Fibroblast of skin of right biceps (primary cell): ENCODE measurements at regions not wholly inside any gene's neighbourhood (a gene's known extent, or its start where the extent isn't known, plus 50 kb on each side); places are given as distances from the start of the nearest gene placed in this dataset.
A peak's percentile ranks its signal among the peaks of the same experiment; 100 is the strongest.

ENCODE experiments used
- DNase-seq: peaks from one replicate; pipeline ENCODE4 v3.0.0-alpha.2; 2013

DNA sequence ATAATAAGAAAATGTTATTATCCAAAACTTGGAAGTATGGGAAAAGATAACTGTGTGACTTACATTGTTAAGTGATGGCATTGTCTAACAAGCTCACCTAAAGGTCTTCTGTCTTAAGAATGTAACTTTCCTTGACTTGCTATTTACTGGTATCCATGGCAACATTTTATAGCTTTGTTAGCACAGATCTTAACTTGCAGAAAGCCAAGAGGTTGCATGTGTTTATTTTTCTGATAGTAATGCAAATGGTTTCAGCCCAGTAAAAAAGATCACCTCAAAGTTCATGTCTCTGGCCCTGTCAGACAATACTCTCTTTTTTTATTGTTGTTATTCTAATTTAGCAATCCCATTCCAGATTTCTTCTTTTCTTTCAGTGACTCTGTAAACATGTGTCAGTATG, 425.3 kb downstream of the SPRY1 start:
- DNase-seq, result no peak

DNA sequence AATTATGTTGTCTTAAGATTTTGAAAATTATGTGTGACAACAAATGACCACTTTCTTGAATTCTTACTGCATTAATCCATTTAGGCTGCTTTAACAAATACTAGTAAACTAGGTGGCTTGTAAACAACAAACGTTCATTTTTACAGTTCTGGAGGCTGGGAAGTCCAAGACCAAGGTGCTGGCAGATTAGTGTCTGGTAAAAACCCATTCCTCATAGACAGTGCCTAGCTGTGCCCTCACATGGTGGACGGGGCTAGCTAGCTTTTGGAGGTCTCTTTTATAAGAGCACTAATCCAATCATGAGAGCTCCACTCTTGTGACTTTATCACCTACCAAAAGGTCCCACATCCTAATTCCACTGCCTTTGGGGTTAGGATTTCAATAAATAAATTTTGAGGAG, 425.8 kb downstream of the SPRY1 start:
- DNase-seq, result no peak

DNA sequence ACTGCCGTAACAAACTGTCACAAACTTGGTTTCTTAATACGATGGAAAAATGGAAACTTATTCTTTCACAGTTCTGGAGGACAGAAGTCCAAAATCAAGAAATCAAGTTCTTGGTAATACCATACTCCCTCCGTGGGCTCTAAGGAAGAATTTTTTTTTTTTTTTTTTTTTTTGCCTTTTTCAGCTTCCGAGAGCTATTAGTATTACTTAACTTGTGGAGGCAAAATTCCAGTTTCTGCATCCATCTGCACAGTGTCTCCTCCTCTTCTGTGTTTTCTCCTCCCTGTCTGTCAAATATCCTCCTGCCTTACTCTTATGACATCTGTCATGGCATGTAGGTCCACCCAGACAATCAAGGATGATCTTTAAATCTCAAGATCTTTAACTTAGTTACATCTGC, 426.6 kb downstream of the SPRY1 start:
- no peak for DNase-seq

DNA sequence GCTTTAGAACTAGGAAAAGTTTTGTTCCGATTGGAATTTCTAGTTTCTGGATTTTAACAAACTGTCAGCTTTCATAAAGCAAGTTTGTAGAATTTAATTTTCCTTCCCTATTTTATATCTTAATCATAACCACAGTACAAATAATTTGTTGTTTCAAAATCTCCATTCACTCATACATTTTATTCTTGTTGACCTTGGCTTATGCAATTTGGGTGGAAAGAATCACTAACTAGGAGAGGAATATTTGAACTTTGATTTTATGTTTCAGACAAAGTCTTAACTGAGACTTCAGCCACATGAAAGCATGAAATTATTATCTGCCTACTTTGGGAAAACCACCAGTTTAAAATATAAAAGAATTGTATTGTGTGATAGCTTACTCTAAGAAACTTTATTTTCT, 427.9 kb downstream of the SPRY1 start:
- no peak for DNase-seq

DNA sequence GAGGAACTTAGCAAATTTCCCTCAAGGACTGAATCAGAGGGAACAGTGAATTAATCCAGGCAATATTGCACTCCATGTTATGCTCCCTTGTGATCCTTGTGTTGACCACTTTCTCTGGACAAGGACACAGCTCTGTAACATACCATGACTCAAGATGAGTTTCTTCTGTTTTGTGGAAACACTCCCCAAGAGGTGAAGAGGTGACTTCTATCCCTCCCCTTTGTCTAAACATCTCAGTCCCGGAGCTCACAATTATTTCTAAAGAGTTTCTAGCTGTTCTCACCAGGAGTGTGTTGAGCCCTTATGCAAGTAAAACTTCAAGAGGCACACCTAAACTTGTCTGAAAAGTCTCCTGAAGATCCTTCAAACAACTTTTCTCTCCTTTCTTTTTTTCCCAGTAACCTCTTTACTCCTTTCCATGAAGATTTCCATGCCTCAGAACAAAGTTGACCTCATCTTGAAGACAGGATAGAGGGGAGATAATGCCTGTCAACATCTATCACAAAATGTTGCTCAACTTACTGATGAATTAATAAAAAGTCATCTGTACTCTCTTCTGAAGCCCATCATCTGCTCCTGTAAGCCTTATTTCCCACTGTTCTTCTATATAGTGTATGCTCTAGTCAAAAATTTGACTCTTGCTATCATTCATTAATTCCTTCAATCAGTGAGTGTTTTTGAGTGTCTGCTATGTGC, 429.1 kb downstream of the SPRY1 start:
- DNase-seq, result no peak

DNA sequence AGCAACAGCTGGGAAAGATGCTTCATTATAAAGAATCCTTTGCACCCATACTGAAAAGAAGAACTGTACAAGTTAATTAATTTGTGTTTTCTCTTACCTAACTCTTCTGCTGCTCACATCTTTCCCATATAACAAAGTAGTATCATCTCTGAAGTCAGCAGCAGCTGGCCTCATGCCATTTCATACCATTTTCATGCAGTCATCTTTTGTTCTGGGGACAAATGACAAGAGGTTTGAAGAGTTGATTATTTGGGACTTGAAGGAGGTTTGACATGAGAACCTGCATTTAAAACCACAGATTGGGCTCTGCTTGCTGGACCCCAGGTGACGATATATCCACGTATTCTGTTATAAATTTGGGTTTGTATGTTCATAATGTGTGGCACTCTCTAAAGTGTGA, 430.3 kb downstream of the SPRY1 start:
- DNase-seq, result peak; percentile 76

DNA sequence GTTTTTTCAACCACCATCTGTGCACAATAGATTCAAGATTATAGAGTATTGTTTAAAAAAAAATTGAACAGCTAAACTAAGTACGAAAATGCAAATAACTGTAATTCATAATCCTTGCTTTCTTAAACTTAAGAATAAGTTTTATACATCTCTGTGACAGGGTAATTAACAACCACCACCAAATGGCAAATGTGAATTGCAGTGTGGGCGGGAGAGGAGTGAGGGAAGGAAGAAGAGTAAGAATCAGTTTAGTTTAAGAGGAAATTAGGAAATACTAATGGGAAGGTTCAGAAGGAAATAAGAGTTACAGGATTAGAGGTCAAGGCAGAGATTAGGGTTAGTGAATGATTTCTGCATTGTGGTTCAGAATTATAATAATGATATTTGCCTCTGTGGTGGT, 430.9 kb downstream of the SPRY1 start:
- no peak for DNase-seq

DNA sequence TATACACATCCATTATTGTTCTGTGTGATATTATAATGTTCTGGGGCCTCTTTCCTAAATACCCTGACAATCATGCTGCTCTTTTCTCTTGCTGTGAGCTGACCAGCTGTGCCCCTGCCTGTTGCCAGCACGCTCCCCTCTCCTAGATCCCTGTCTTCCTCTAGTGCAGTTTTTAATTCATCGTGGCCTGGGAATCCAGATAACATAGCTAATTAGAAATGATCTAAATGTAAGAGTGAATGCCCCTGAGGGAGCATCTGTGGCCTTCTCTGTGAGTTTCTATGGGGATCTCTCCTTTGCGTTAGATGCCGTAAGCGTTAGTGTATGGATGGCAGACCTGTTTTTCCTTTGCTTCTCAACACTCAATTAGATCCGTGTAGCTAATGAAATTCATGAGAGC, 434.3 kb downstream of the SPRY1 start:
- no peak for DNase-seq

DNA sequence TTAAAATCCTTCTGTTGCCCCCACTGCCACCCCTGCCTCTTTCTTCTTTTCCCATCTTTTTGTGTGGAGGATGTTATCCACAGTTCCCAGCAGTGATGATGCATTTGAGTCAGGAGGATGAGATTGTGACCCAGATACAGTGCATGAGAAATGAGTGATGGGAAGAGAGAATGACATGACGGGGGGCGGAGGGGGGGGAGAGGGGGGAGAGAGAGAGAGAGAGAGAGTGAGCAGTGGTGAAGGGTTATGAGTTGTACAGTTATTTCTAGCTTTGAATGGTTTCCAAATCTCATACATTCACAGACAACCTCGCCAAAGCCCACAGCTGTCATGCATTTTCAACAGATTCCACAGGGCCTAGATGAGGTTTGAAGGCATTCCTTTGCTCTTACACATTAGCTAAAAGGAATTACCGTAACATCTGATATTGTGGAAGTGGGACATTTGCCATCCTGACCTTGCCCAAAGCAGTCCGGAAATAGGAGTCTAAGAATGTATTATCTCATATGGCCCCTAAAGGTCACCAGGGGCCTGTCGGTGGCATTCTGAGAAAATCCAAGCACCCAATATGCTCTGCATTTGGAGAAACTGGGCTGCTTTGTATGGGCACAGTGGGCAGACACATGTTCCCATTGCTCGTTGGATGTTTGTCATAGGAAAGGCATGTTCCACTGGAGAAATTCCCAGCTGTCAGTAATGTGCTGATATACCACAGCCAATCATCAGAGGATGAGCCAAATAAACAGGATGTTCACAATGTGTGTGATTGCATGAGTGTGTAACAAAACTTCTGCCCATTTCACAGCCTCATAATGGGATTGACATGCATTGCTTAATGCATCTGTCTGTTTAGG, 435.8 kb downstream of the SPRY1 start:
- DNase-seq, result peak; percentile 100

DNA sequence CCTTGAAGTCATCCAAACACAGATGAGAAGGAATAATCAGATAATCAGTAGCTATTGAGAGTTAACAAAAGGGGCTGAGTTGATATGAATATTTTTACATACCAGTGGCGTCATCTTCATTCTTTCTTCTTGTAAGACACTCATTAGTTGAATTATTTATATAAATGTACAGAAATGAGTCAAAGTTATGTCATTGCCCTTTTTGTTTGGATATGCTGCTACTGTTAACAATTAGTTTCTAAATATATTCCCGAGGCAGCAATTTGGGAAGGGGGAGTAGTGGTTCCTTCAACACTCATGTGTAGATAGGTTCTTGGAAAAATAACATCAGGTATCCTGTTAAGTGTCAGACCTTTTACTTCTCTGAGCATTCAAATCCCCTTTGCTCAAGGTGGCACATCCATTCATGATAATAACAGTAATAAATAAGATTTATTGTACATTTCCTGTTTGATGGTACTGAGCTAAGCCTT, 436.6 kb downstream of the SPRY1 start:
- DNase-seq, result peak; percentile 88

DNA sequence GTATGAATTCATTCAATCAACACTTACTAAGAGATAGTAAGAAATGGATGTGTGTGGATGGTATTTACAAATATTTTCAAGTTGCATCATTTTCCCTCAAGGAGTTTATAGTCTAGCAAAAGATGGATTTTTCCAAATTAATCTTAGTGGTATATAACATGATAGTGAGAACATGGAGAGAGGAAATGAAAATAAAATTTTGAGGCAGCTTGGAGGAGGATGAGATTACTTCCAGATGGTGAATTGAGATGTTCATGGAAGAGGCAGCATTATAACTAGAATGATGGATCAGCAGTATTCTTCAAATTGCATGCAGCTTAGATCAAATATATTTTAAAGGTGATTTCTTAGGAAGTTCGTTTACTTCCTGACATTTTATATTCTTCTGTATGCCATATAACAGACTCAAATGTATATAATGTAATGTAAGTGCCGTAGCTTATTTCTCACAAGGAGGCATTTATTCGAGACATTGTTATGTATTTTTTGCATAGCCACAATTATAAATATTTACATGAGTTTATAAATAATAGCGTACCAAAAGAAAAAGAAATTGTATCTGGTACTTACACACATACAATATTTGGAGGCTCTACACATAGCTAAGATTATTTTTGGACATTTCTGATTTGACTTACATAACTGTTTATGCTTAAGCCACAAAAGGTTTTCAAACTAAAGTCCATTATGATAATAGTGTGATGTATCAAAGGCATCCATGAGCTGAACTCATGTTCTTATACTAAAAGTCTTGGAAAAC, 439.4 kb downstream of the SPRY1 start:
- DNase-seq, result no peak

DNA sequence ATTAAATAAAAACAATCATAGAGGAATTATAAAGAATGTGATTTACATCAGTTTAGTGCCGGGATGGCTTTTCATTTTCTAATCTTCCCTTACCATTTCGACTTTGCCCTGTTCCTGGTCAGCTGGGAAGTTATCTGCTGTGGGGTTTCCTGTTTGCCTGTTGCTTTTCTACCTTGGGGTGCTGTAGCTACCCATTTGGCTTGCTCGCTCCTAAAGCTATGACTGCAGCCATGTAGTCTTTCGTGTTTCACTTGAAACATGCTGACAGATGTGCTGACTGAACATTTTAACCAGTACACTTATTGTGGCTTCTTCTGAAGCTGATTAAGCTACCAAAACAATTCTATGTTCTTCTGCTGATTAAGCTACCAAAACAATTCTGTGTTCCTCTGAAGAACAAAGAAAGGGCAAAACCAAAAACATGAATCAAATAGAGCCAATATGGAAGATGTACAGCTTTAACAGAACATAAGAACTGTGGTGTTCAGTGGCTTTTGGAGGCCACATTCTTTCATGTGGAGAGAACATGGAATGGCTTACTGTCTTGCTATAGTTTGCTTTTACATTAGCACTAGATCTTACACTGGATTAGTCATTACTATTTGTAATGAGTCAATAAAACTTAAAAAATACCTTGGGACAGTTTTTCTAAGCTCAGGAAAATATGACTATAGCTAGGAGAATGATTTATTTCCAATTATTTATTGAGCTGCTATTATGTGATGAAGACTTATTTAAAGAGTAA, 440.4 kb downstream of the SPRY1 start:
- DNase-seq, result peak; percentile 74

DNA sequence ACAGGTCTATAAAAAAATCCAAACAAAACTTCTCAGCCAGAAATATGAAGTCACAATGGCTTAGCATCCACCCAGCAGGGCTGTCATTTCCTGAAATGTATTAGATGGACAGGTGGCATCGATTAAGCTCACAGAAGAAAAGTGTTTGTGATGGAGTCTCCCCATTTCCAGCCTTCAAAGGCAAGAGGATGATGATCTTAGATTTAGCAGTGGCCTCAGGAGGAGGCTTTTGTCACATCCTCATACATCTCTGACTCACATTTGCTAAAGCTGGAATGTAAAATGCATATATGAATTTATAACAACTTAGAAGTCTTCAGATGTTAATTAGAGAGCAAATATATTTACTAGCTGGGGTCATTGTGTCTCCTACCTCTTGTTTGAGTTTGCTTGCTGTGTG, 441.9 kb downstream of the SPRY1 start:
- DNase-seq, result peak; percentile 53

DNA sequence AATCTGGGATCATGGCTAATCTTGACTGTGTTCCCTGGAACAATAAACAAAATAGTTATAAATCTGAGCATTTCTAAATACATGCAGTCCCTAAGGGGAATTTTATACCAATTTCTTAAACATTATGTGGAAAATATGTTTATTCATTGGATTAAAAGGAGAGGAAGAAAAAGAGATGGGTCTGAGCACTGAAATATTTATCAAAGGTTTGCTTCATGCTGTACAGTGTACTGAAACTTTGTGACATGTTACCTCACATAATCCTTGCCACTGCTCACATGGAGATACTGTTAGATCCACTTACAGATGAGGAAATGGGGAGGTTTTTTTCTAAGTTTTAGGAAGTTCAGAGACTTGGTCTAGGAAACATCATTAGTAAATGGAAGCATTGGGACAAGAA, 443.6 kb downstream of the SPRY1 start:
- DNase-seq, result no peak

DNA sequence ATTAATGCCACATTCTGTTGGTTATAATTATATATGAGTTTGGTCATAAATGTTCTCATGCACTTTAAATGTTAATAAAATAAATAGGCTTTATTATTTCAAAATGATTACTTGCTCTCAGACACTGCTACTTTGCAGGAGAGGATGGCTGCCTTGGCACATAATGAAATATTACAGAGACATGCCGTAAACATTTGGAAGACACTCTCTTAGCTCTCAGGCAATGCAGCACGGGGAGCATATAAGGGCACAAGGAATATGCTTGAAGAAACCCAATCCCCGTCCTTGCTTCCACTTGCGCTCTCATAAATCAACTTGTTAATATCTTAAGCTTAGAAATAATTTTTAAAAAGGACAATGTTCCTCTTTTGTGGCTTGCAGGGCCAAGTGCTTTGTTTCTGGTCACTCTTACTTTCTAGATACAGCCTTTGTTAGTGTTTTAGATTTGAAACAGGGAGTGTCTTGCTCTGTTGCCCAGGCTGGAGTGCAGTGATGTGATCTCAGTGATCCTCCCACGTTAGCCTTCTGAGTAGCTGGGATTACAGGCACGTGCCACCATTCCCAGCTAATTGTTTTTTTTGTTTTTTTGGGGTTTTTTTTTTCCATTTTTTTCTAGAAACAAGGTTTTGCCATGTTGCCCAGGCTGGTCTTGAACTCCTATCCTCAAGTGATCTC, 445.0 kb downstream of the SPRY1 start:
- no peak for DNase-seq

DNA sequence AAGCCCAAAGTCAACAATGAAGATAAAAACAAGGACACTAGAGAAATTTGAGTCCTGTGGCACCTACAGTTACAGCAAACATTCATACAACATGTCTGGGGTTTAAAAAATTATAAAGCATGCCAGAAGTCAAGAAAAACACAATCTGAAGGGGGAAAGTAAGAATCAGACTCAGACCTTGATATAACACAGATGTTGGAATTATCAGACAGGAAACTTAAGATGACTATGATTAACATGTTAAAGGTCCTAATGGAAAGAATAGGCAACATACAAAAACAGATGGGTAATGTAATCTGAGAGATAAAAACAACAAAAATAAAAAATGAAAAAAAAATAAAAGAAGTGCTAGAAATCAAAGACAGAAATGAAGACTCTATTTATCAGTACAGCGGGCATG, 446.5 kb downstream of the SPRY1 start:
- peak; percentile 35 for DNase-seq

DNA sequence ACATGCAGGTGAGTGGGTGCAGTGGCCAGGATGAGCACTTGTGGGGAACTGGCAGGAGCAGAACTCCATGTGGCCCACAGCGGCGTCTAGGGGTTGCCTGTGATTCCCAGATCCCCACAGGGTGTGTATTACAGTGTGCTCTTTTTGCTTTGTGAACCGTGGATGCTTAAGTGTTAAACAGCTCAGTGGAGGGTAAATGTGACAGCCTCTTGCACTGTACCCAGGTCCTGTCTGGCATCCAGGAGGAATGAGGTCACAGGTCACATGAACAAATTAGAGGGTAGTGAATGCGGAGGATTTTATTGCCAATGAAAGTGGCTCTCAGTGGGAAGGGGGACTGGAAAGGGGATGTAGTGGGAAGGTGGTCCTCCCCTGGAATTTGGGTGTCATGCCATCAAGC, 447.8 kb downstream of the SPRY1 start:
- DNase-seq, result no peak

DNA sequence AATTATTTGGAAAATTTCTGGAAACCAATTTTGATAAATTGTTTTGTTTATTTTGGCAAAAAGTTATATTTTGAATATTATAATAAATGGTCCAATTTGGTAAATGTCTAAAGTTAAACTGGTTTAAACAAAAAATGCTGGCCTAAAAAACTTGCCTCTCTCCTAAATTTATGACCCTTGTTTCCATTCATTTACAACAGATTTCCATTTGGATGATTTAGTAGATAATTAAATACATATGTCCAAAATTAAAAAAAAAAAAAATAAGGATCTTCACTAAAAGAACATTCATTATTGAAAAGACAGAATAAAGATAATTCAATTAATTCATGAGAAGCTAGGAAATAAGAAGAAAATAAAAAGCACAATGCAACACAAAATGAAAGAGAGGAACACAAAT, 449.5 kb downstream of the SPRY1 start:
- no peak for DNase-seq

DNA sequence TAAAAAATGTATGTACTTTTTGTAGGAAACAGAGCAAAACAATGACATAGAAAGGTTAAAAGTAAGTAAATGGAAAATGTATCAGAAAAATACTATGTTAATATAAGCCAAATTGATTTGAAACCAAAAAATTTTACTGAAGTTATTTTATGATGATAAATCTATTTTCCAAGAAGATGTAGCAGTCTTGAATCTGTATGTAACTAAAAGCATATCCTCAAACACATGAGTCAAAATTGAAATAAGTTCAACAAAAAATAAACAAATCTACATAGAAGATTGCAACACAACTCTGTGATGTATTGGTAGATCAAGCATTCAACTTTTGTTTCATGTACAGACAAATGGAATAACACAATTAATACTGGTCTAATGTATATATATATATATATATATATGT, 450.0 kb downstream of the SPRY1 start:
- no peak for DNase-seq

DNA sequence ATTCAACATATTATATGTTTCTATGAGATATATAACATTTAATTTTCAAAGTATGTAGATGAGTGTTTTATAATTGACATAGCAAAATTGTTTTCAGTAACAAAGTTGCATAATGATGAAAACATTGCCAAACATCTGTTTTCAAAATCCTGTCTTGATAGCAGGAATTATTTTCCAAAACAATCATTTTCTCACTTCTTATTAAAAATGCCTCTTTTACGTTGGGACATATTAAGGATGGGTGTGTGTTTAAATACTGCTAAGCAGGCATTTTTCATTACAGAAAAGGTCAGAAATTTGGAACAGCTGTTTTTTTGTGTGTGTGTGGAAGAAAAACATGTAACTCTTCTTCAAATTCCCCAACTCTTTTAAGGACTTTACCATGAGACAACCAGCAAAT, 452.0 kb downstream of the SPRY1 start:
- DNase-seq, result no peak

DNA sequence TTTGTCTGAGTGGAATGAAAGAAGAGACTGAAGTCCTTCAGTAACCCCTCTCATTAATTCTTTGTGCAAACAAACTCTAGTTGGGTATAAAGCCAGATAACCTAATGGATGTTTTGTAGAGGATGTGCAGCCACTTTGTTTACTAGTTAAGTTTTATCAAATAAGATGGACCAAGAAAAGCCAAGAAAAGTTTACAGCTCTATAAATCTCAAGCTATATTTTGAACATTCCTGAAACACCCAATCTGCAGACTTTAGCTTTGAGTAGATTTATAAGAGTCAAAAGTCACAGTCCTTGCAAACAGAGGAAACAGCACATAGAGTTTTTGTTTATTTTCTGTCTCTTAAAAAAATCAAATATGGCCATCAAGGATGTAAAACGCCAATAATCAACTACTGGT, 452.9 kb downstream of the SPRY1 start:
- no peak for DNase-seq

DNA sequence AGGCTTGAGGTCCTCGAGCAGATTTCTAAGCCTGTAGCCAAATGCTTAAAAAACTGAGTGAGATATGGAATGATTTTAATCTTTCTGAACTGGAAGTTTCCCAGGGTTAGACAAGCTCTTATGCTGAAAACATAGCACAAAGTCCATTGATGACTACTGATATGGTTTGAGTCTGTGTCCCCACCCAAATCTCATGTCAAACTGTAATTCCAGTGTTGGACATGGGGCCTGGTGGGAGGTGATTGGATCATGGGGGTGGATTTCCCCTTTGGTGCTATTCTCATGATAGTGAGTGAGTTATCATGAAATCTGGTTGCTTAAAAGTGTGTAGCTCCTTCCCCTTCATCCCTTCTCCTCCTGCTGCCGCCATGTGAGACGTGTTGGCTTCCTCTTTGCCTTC, 454.9 kb downstream of the SPRY1 start:
- no peak for DNase-seq
